ENCODE measurements at regions not wholly inside any gene's neighbourhood (a gene's known extent, or its start where the extent isn't known, plus 50 kb on each side); places are given as distances from the start of the nearest gene placed in this dataset.

- no peak for TF ChIP-seq CTCF (conservative IDR thresholded peaks at IDR 0.05)
- TF ChIP-seq ZFX (IDR thresholded peaks at IDR 0.05) = no peak
Measured at GRCh38 chr13:47747901-47748300, 253.2 kb downstream of the SUCLA2 start.

All from C4-2B (cell line).